WERI-Rb-1 (cell line): ENCODE measurements at regions not wholly inside any gene's neighbourhood (a gene's known extent, or its start where the extent isn't known, plus 50 kb on each side); places are given as distances from the start of the nearest gene placed in this dataset.

Experiments used
- DNase-seq: peaks from one replicate; pipeline ENCODE4 v3.0.0-alpha.2; 2020
- H3K27ac ChIP-seq: fragments of 250-450 bp; sonication (Bioruptor Pico); 2 replicates; pipeline ENCODE4 v1.5.1; 2020; ENCODE audit warnings: mild to moderate bottlenecking, moderate library complexity
- H3K27me3 ChIP-seq: fragments of 250-450 bp; sonication (Bioruptor Pico); 2 replicates; pipeline ENCODE4 v1.5.1; 2021; ENCODE audit warnings: mild to moderate bottlenecking, low read depth, moderate library complexity; ENCODE audit not compliant: insufficient read depth, severe bottlenecking
- H3K36me3 ChIP-seq: fragments of 250-450 bp; sonication (Bioruptor Pico); 2 replicates; pipeline ENCODE4 v1.5.1; 2020; ENCODE audit warnings: mild to moderate bottlenecking, moderate library complexity
- H3K4me3 ChIP-seq: 2 replicates; pipeline ENCODE4 v1.5.1; 2011; ENCODE audit warnings: low read depth, mild to moderate bottlenecking, control low read depth, low read length
- H3K9me3 ChIP-seq: fragments of 250-450 bp; sonication (Bioruptor Pico); 2 replicates; pipeline ENCODE4 v1.5.1; 2021; ENCODE audit warnings: mild to moderate bottlenecking, moderate library complexity; ENCODE audit not compliant: severe bottlenecking
- CTCF ChIP-seq: IDR thresholded peaks from 2 replicates; pipeline ENCODE4 v1.5.1; 2011; ENCODE audit warnings: low read depth, mild to moderate bottlenecking, control low read depth, inconsistent platforms, low read length

- Histone ChIP-seq H3K36me3 (no peaks in the 10 kb centered on the region), H3K27ac (no peak overlapping the region), H3K27me3 (no peaks in the 10 kb centered on the region), H3K4me3 (no peak overlapping the region), H3K9me3 (no peaks in the 10 kb centered on the region)
- no peak for DNase-seq
- TF ChIP-seq CTCF: no peak
Observed at GRCh38 chr6:90406142-90406794, 109.6 kb upstream of the BACH2 start.

DNA sequence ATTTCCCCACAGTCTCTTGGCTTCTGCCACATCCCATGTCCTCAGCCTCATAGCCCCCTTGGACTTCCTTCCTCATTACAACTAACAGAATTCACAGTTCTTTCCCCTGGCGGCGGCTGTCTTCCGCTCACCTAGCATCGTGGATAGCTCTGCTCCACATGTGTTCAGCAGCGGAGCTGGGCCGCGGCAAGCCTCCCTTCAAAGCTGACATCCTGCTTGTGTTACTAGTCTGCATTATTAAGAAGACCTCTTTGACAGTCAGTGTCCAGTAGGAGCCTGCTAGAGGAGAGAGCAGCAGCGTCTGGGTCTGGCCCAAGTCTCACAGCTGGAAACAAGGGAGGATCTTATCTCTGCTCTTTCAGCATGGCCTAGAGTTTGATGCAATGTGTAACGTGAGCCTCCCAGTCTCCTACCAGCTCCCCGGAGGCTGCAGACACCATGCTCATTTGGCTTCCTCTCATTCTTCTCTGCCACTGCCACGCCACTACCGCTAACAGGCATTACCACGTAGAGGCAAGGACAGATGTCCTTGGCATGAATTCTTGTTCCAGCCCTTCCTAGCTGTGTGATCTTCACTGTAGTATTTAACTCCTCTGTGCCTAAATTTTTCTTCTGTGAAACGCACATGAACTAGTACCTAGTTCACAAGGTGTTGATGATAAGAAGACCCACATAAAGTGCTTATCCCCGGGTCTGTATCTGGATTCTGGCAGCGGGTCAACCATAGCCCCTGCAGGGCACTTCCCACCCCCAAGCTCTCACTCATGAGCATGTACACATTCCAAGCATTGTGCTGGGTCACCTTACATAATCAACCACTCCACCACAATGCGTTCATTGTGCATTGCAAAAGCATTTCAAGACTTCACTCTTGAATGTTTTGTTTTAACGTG is 107.1 kb upstream of the BACH2 start:
- Histone ChIP-seq H3K4me3 (no peak overlapping the region), H3K27ac (no peak overlapping the region), H3K9me3 (no peaks in the 10 kb centered on the region), H3K27me3 (no peaks in the 10 kb centered on the region), H3K36me3 (no peaks in the 10 kb centered on the region)
- no peak for TF ChIP-seq CTCF
- DNase-seq: no peak

- H3K27ac ChIP-seq: no peak overlapping the region
- no peak overlapping the region for H3K4me3 ChIP-seq
Observed at GRCh38 chr6:90402831-90403192, 106.2 kb upstream of the BACH2 start.

DNA sequence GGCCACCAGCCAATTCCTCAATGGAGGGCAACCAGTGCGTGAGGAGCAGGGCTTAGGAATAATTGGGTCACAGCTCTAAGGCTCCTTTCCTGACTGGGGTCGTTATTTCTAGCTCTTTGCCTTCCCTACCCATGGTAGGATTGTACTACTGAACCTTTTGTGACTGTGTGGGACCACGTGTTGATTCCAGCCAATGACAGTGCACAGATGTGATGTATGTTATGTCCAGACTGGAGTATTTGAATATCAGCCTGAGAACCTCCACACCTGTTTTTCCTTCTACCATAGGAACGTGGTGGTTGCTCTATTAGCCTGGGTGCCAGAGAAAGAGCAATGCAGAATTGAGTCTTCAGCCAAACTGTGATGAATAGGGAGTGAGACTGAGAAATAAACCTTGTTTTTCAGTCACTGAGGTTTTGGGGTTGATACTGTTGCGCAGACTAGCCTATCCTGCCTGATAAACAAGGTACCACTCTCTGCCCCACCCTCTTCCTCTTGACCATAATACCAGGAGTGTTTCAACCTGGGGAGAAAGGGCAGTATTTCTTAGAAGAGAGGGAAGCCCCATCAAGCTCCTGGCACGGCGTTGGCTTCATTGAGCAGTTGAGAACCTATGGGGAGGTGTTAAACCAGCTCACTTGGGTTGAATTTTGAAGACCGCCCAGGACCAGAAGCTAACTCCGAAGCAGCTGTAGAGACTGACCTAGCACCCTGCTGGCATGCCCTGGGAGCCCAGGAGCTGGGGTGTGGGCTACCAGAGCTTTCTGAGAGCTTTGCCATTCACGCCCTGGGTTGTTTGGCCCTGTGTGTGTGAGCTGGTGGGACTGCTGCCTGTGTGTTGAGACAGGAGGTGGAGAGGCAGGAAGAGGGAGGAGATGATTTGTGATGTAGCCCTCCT is 105.5 kb upstream of the BACH2 start:
- no peaks in the 10 kb centered on the region for H3K36me3 ChIP-seq
- DNase-seq: no peak
- no peak overlapping the region for H3K4me3 ChIP-seq
- H3K9me3 ChIP-seq: no peaks in the 10 kb centered on the region
- no peak for TF ChIP-seq CTCF
- H3K27ac ChIP-seq: no peak overlapping the region
- no peaks in the 10 kb centered on the region for H3K27me3 ChIP-seq

More at GRCh38 chr6:90402831-90403192, 106.2 kb upstream of the BACH2 start:
- no peaks in the 10 kb centered on the region for H3K9me3 ChIP-seq
- no peaks in the 10 kb centered on the region for H3K27me3 ChIP-seq
- TF ChIP-seq CTCF: no peak
- DNase-seq: no peak
- H3K36me3 ChIP-seq: no peaks in the 10 kb centered on the region

GRCh38 chr6:90399970-90400369 is 103.3 kb upstream of the BACH2 start:
- H3K27me3 ChIP-seq: no peaks in the 10 kb centered on the region
- H3K4me3 ChIP-seq: no peak overlapping the region

More at GRCh38 chr6:90399970-90400369, 103.3 kb upstream of the BACH2 start:
- Histone ChIP-seq H3K9me3 (no peaks in the 10 kb centered on the region), H3K36me3 (no peaks in the 10 kb centered on the region), H3K27ac (no peak overlapping the region)
- TF ChIP-seq CTCF: no peak
- DNase-seq: no peak
